ENCODE measurements at regions not wholly inside any gene's neighbourhood (a gene's known extent, or its start where the extent isn't known, plus 50 kb on each side); places are given as distances from the start of the nearest gene placed in this dataset.
A peak's percentile ranks its signal among the peaks of the same experiment; 100 is the strongest.
"Not testable (repeated sequence)": the region's sequence is repeated elsewhere in the genome, so short reads cannot be mapped to it uniquely, and the experiment has no call there.

DNA sequence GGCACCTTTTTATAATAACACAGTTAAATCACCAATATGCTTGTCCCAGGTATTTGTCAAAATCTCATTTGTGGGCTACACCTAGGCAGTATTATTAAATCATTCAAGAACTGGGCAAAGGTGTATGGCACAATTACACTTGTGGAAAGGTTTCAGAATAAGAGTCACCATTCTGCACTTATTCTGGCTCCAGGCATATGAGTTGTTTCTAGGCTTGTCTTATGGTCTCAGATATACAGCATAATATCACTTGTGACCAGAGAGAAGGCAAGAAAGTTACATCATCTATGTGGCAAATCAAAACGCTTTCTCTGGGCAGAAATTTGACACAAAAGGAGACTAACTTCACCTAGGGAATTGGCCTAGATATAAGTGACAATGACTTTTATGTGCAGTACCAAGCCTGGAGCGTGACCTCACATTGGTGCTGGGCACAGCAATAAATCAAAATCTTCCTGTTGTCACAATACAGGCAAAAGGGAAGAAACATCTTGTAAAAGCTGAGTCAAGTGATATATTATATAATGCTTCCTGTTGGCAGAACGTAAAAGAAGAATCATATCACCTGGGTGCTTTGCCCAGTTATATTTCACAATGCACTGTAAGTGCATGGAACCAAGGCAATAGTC lies 959.9 kb upstream of the AMELY start:
- DNase-seq: no peak

DNA sequence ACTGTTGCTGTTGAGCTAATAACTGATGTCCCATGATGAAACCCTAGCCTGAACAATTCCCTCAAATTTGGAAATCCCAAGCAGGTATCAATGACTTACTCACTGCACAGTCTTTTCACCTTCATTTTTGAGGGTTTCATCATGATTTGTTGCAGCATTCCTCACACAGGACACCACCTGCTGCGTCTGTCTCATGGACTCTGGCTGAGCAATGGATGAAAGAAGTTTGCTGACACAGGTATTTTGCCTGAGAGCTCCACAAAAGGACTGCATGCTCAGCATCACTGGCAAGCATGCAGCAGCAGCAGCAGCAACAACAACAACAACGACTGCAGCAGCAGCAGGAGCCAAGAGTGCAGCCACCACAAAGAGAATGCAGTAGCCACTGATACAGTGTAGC lies 955.4 kb upstream of the AMELY start:
- DNase-seq: no peak

DNA sequence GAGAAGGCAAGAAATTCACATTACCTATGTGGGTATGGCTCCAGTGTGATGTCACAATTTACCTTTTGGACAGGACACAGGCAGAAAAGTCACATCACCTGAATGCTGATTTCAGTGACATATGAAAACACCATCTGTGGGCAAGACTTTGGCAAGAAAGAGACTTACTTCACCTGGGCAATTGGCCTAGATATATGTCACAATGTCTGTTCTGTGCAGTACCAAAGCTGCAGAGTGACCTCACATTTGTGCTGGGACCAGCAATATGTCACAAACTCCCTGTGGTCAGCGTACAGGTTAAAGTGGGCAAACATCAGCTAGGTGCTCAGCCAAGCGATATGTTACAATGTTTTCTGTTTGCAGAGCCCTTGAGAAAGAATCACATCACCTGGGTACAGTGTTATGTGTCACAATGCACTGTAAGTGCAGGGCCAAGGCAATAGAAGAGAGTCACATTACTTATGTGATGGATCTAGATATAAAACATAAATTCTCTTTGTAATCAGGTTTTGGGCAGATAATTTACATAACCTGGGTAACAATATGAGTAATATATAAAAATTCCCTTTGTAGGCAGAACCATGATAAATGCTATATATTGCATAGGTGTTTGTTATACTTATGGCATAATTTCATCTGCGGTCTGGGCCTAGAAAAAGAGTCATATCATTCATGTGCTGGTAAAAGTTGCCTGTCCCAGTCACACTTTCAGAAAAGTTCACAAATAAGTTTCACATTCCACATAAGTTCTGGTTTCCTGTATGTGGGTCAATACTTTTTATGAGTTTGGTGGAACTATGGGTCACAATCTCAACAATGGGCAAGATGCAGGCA lies 949.4 kb upstream of the AMELY start:
- no peak for DNase-seq

DNA sequence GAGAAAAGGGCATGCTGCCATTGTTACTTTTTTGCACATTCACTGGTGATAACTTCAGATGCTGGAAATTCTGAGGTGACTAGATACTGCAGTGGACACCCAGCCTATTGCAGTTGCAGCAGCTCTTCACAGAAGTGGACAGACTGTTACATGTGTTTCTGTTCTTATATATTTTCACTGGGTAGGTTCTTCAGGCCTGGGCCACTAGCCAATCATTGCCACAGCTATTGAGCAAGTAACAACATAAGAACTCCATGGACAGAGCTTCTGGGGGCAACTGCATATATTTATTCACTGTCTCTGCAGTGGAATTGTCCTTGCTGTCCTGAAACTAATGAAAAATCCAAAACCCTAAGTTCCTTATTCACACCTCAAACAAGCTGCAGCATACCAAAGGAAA lies 938.6 kb upstream of the AMELY start:
- DNase-seq: no peak

DNA sequence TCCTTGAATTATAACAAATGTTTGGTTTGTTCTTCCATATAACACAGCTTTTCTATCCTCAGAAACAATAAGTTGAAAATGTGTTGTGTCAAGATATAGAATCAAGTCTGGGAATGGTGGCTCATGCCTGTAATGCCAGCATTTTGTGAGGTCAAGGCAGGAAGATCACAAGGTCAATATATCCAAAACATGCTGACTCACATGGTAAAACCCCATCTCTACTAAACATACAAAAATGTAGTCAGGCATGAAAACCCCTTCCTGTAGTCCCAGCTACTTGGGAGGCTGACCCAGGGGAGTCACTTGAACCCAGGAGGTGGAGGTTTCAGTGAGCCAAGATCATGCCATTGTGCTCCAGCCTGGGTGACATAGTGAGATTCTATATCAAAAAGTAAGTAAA lies 934.2 kb upstream of the AMELY start:
- peak; percentile 59 for DNase-seq

DNA sequence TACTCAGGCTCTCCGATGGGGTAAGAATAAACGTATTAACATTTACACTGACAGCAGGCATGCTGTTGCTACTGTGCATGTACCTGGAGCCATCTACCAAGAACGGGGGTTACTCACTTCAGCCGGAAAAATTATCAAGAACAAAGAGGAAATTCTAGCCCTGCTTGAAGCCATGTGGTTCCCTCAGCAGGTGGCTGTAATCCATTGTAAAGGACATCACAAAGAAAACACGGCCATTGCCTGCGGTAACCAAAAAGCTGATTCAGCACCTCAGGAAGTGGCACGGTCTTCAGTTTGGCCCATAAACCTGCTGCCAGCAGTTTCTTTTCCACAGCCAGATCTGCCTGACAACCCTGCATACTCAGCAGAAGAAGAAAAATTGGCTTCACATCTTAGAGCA lies 925.5 kb upstream of the AMELY start:
- DNase-seq: no peak

DNA sequence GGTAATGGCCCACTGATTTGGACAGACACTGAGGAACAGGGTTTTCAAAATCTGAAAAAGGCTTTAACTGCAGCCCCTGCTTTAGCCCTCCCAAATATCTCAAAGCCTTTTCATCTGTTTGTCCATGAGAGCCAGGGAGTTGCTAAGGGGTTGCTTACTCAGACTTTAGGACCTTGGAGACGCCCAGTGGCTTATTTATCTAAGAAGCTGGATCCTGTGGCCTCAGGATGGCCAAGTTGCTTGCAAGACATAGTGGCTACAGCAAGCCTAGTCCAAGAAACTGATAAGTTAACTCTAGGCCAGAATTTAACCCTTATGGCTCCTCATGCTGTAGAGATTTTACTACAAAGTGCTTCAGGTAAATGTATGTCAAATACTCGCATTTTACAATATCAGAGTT lies 924.8 kb upstream of the AMELY start:
- no peak for DNase-seq

DNA sequence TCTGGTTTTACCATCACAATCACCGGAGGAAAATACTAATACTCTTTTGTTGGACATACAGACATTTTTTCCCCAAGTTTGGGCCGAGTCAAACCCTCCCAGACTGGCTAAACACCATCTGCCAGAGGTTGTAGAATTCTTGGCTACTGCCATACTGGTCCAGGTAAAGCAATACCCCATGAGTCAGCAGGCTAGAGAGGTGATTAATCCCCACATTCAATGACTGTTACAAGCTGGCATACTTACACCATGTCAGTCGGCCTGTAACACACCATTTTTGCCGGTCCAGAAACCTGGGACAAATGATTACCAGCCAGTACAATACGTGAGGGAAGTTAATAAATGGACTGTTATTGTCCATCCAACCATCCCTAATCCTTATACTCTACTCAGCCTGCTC lies 923.9 kb upstream of the AMELY start:
- DNase-seq: peak; percentile 5

DNA sequence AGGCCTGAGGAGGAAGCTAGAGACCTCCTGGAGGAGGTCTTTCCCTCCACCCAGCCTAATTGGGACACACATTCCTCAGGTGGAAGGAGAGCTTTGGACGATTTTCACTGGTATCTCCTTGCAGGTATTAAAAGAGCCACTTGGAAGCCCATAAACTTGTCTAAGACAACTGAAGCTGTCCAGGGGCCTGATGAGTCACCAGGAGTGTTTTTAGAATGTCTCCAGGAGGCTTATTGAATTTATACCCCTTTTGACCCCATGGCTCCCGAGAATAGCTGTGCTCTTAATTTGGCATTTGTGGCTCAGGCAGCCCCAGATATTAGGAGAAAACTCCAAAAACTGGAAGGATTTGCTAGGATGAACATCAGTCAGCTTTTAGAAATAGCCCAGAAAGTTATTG lies 922.7 kb upstream of the AMELY start:
- DNase-seq: peak; percentile 26

DNA sequence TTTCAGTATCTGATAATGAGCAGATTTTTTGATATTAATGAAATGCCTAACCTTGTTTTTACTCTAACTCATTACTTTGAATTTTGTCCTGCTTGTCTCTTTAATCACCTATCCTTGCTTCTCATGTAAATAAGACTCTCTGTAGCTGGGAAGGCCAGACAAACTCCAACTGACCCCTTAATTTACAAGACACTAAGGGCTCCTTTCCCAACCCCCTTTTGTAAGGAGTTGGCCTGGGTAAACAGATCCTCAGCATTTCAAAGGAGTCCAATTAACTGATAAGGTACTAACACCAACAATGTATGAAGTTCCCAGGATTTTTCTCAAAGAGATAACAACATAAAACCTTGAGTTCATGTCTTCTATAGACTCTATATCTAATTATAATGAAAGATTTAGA lies 919.3 kb upstream of the AMELY start:
- DNase-seq: not testable (repeated sequence)

DNA sequence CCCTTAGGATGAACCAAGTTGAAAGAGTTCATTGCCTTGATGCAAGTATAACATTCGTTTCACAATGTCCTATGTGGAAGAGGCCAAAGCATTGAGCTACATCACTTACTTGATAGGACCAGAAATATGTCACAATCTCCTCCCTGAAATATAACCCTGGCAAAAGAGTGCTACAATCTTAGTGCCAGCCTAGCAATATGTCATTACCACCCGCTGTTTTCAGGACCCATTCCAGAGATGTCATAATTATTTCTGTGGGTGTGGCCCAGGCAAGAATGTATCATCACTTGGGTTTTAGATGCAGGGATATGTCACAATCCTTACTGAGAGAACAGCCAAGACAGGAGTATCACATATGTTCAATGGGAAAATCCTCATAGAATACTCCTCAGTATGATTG lies 915.0 kb upstream of the AMELY start:
- DNase-seq: no peak

DNA sequence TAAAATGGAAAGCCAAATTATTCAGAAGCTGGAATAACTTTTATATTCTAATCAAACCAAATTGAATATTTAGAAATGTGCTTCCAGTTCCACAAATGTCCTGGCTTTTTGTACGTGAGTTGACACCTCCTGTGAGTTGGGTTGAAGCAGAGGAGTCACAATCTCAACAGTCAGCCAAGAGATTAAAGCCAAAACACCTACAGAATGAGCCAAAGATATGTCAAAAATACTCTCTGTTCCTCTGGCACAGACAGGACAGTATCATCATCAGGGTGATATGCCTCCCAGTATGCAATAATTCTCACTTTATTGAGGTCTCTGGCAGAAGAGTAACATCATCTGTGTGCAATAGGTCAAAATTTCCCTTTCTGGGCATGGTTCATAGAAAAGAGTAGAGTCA lies 914.3 kb upstream of the AMELY start:
- DNase-seq: no peak

DNA sequence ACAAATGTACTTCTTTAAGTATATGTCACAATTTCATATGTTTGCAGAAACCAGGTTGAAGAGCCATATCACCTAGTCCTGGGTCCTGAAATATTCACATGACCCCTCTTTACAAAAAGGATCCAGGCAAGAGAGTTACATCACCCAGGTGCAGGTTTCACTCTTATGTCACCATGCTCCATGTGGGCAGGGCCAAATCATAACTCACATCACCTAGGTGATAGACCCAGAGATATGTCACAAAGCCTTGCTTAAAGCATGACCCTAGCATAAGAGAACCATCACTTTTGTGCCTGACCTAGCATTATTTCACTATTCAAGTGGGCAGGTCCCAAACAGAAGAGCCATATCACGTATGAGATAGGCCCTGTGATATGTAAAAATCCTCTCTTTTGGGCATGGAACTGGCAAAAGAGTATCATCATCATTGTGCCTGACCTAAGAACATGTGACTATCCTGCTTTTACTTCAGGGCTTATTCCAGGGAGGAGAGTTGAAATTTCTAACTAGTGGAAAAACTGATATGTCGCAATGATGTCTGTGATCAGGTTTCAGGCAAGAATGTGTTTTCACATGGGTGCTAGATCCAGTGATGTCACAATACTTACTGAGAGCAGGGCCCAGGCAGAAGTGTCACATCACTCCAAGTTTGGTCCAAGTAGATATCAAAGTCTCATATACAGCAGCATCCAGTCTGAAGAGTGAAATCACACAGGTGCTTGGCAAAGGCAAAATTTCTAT lies 909.9 kb upstream of the AMELY start:
- peak; percentile 67 for DNase-seq

DNA sequence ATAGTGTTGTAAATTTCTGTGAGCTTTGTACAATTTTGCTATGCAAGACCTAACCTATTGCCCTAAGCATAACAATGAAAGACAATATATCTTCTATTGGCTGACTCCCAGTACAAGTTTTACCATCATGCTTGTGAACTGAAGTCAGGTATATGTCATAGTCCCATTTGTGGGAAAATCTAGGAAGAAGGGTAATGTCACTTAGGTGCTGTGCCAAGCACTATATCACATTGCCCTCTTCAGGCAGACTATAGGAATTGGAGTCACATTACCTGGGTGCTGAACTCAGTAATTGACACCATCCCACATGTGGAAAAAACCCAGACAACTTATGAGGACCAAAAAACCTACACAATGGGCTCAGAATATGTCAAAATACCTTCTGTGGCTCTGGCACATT lies 907.4 kb upstream of the AMELY start:
- DNase-seq: peak; percentile 61

DNA sequence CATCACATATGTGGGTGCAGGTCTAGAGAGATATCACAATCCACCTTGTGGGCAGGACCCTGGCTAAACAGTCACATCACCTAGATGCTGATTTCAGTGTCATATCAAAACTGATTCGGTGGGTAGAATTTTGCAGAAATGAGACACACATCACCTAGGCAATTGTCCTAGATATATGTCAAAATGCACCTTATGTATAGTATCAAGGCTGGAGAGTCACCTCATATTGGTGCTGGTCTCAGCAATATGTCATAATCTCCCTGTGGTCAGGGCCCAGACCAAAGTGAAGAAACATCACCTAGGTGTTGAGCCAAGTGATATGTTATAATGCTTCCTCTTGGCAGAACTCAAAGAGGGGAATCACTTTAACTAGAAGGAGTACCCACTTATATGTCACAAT lies 905.0 kb upstream of the AMELY start:
- no peak for DNase-seq

DNA sequence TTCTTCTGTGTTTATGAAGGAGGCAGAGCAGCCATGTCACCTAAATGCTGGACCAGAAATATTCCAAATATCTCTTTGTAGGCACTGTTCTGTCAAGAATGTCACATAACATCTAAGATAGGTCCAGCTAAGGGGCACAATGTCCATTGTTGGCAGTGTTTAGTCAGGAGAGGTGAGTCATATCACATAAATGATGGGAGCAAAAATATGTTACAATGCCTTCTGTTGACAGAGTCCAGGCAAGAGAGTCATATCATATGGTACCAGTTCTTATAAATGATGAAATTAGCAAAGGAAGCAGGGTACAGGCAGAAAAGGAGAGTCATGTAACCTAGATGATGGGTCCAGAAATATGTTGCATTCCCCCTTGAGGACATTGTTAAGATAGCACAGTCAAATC lies 904.4 kb upstream of the AMELY start:
- DNase-seq: peak; percentile 3

DNA sequence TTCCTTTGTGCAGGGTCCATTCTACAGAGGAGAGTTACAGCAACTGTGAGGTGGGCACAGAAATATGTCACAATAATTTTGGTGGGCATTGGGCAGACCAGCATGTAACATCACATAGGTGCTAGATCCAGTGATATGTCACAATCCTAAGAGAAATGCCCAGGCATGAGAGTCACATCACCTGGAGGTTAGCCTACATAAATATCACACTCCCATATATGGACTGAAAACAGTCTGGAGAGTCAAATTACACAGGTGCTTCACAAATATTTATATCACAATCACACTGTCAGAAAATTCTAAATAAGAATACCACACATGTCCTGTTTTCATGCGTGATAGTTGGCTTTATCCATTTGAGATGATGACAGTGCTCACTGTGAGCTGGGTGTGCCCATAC lies 903.7 kb upstream of the AMELY start:
- DNase-seq: no peak

DNA sequence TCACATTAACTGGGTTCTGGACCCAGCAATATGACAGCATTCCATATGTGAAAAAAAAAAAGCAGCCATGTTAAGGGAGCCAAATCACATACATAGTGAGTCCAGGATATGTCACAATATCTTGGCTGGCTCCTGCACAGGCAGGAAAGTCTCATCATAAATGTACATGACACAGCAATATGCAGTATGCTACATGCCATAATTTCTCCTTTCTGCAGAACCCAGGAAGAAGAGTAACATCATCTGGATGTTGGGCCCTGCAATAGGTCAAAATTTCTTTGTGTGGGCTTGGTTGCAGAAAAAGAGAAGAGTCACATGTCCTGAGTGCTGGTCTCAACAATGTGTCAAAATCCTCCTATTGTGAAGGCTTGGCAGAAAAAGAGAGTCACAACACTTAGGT lies 902.8 kb upstream of the AMELY start:
- DNase-seq: no peak

DNA sequence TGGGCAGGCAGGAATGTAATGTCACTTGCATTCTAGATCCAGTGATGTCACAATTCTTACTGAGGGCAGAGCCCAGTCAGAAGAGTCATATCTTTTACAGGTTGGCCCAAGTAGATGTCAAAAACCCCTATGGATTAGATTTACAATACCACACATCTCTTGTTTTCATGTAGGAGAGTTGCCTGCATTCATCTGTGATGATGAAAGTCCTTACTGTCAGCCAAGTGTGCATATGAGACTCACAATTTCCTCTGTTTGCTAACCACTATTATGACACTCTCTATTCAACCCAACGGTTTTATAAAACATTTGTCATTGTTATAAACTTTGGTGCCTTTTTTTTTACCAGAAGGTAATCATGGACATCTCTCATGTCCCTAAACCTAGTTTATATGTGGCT lies 898.8 kb upstream of the AMELY start:
- DNase-seq: peak; percentile 9

DNA sequence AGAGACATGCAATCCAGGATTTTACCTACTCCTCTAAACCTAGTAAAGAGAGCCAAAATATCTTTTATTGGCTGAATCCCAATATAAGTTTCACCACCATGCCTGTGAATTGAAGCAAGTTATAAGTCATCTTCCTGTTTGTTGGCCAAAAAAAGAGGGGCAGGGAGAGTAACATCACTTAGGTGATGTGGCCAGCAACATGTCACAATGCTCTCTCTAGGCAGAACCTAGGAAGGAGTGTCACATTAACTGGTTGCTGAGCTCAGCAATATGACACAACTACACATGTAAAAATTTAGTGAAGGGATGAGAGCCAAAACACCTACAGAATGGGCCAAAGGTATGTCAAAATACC lies 895.9 kb upstream of the AMELY start:
- DNase-seq: no peak

DNA sequence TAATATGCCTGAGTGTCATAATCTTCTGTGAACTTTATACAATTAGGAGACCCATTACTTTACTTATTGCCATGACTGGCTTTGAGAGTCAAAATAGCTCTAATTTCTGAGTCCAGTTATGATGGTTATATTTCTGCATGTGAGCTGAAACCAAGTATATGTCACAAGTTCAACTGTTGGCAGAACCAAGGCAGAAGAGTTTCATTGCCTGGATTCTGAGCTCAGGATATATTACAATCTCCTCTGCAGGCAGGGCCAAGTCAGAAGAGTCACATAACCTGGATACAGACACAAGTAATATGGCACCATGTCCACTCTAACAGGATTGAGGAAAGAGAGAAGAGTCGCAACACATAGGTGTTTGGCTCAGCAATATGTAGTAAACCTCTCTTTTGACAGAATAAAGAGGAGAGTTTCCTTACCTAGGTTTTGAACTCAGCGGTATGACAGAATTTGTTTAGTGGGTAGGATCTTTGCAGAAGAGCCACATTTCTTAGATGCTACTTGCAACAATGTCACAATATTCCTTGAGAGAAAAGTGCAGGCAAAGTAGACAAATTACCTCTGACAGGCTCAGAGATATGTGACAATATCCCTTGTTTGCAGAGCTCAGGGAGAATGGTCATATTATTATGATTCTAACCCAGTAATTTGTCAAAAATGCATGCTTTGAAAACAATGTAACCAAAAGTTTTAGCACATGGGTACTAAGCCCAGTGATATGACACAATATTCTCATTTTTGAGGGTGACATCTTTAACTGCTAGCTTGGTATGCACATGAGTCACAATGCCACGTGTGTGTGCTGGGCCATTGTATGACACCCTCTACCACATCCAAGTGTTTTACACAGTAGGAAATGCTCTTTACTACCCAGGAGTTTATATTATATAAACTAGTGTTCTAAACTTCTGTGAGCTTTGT lies 895.3 kb upstream of the AMELY start:
- peak; percentile 57 for DNase-seq

DNA sequence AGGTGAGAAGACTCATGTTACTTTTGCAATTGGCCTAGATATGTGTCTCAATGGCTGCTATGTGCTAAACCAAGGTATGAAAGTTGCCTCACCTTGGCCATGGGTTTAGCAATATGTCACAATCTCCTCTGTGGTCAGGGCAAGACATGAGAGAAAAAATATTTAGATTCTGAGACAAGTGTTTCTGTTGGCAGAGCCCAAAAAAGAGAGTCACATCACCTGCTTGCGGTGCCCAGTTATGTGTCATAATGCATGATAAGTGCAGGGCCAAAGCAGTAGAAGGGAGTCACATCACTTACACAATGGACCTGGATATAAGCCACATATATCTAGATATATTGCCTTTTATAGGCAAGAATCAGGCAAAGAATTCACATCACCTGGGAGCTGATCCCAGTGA lies 894.1 kb upstream of the AMELY start:
- DNase-seq: no peak

DNA sequence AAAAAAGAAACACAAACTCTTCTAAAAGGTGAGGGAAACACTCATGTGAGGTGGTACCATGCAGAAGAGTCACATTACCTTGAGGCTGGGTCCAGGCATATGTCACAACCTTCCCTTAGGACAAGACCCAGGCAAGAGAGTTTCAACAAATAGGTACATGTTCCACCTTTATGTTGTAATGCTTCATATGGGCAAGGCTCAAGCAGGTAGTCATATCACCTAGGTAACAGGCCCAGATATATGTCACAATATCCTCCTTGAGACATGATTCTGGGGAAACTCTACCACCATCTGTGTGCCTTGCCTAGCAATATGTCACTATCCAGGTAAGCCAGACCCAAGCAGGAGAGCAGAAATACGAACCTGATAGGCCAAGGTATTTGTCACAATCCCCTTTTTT lies 892.2 kb upstream of the AMELY start:
- DNase-seq: no peak
